NCI-H526 treated with DMSO at 0.1 percent for 48 hours (cell line): ENCODE measurements at regions not wholly inside any gene's neighbourhood (a gene's known extent, or its start where the extent isn't known, plus 50 kb on each side); places are given as distances from the start of the nearest gene placed in this dataset.

Experiments used
- DNase-seq: peaks from one replicate; lab custom pipeline; 2025; lab: John Stamatoyannopoulos, UW

GRCh38 chr14:76948976-76949375 is 79.5 kb downstream of the IRF2BPL start:
- DNase-seq = no peak

GRCh38 chr14:76948213-76948947 is 80.1 kb downstream of the IRF2BPL start:
- no peak for DNase-seq

GRCh38 chr14:76947838-76948184 is 80.7 kb downstream of the IRF2BPL start:
- no peak for DNase-seq

- peak; percentile 81 for DNase-seq
Observed at GRCh38 chr14:76947078-76947837, 81.2 kb downstream of the IRF2BPL start.

GRCh38 chr14:76946753-76947077 is 81.8 kb downstream of the IRF2BPL start:
- no peak for DNase-seq

GRCh38 chr14:76943072-76943471 is 85.4 kb downstream of the IRF2BPL start:
- no peak for DNase-seq

GRCh38 chr14:76941946-76942805 is 86.3 kb downstream of the IRF2BPL start:
- DNase-seq = no peak

- no peak for DNase-seq
Observed at GRCh38 chr14:76941544-76941943, 87.0 kb downstream of the IRF2BPL start.

- no peak for DNase-seq
Observed at GRCh38 chr14:76940021-76940760, 88.3 kb downstream of the IRF2BPL start.

- DNase-seq = no peak
Observed at GRCh38 chr14:76939015-76939742, 89.3 kb downstream of the IRF2BPL start.

- no peak for DNase-seq
Observed at GRCh38 chr14:76938092-76938500, 90.4 kb downstream of the IRF2BPL start.

GRCh38 chr14:76937181-76938091 is 91.1 kb downstream of the IRF2BPL start:
- DNase-seq = no peak

- DNase-seq = no peak
Observed at GRCh38 chr14:76936483-76936882, 92.0 kb downstream of the IRF2BPL start.

- DNase-seq = no peak
Observed at GRCh38 chr14:76933515-76933914, 95.0 kb downstream of the IRF2BPL start.

GRCh38 chr14:76931631-76932402 is 96.7 kb downstream of the IRF2BPL start:
- DNase-seq = no peak

GRCh38 chr14:76930549-76930948 is 98.0 kb downstream of the IRF2BPL start:
- no peak for DNase-seq

- DNase-seq = no peak
Observed at GRCh38 chr14:76929927-76930326, 98.6 kb downstream of the IRF2BPL start.

GRCh38 chr14:76927971-76928700 is 100.4 kb downstream of the IRF2BPL start:
- no peak for DNase-seq
